ENCODE measurements at regions not wholly inside any gene's neighbourhood (a gene's known extent, or its start where the extent isn't known, plus 50 kb on each side); places are given as distances from the start of the nearest gene placed in this dataset.

DNA sequence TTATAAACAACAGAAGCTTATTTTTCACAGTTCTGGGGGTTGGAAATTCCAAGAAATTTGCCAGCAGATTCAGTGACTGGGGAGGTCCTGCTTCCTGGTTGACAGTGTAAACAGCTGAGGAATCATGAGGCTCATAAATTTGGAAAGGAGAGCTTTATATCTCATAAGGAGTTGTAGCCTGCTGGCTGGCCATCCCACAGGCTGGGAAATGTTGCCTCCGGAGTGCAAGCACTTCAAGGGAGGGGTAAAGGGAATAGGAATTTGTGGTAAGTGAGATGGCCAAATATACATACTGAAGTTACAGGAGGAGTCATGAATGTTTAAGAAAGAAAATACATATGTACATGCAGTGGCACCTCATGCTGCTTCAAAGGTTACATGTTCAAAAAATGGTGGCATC, 217.2 kb upstream of the CBLB start:
- TF ChIP-seq CTCF (IDR thresholded peaks at IDR 0.05) = no peak
- TF ChIP-seq ZFX (IDR thresholded peaks at IDR 0.05; ENCODE audit: borderline replicate concordance) = no peak

Data from 22Rv1 (cell line).